Hepatocyte (in vitro differentiated cells): ENCODE measurements at regions not wholly inside any gene's neighbourhood (a gene's known extent, or its start where the extent isn't known, plus 50 kb on each side); places are given as distances from the start of the nearest gene placed in this dataset.

Source experiments
- DNase-seq: peaks from one replicate; pipeline ENCODE4 v3.0.0-alpha.2; 2016; ENCODE audit warnings: low spot score
- H2AFZ ChIP-seq: fragments of 200-600 bp; sonication (generic); 2 replicates; pipeline ENCODE4 v1.6.0; 2016; ENCODE audit warnings: antibody characterized with exemption, mild to moderate bottlenecking
- H3K27ac ChIP-seq: fragments of 200-600 bp; sonication (generic); 2 replicates; pipeline ENCODE4 v1.5.1; 2016; ENCODE audit warnings: mild to moderate bottlenecking
- H3K27me3 ChIP-seq: fragments of 200-600 bp; sonication (generic); 2 replicates; pipeline ENCODE4 v1.6.1; 2016
- H3K36me3 ChIP-seq: fragments of 200-600 bp; sonication (generic); replicated peaks from 2 replicates; pipeline ENCODE4 v1.5.1; 2016; ENCODE audit warnings: low read depth; ENCODE audit not compliant: insufficient read depth
- H3K4me1 ChIP-seq: fragments of 200-600 bp; sonication (generic); 2 replicates; pipeline ENCODE4 v1.5.1; 2016; ENCODE audit warnings: mild to moderate bottlenecking, moderate library complexity; ENCODE audit not compliant: insufficient read depth
- H3K4me2 ChIP-seq: fragments of 200-600 bp; sonication (generic); 2 replicates; pipeline ENCODE4 v1.6.0; 2016
- H3K4me3 ChIP-seq: fragments of 200-600 bp; sonication (generic); 2 replicates; pipeline ENCODE4 v1.5.1; 2016; ENCODE audit warnings: mild to moderate bottlenecking
- H3K79me2 ChIP-seq: fragments of 200-600 bp; sonication (generic); 2 replicates; pipeline ENCODE4 v1.6.0; 2017; ENCODE audit warnings: mild to moderate bottlenecking
- H3K9me2 ChIP-seq: fragments of 200-600 bp; sonication (generic); replicated peaks from 2 replicates; pipeline ENCODE4 v1.6.0; 2017; ENCODE audit warnings: mild to moderate bottlenecking; ENCODE audit not compliant: insufficient read depth
- H3K9me3 ChIP-seq: fragments of 200-600 bp; sonication (generic); 2 replicates; pipeline ENCODE4 v1.5.1; 2016; ENCODE audit warnings: low read depth, mild to moderate bottlenecking
- H4K20me1 ChIP-seq: fragments of 200-600 bp; sonication (generic); 2 replicates; pipeline ENCODE4 v1.6.0; 2016; ENCODE audit warnings: mild to moderate bottlenecking; ENCODE audit not compliant: insufficient read depth, poor library complexity, severe bottlenecking
- EZH2 ChIP-seq: fragments of 200-600 bp; sonication (generic); IDR thresholded peaks from 2 replicates; pipeline ENCODE4 v1.6.1; 2016; ENCODE audit warnings: antibody characterized with exemption, mild to moderate bottlenecking, borderline replicate concordance
- EZH2phosphoT487 ChIP-seq: fragments of 200-600 bp; sonication (generic); IDR thresholded peaks from one replicate; pipeline ENCODE4 v1.6.1; 2018; ENCODE audit warnings: antibody characterized with exemption, mild to moderate bottlenecking, low read depth, moderate library complexity; ENCODE audit not compliant: unreplicated experiment, severe bottlenecking
- WGBS: methylation state at CpG from one replicate; pipeline ENCODE4 v1.1.6; 2016; ENCODE audit warnings: low lambda C conversion rate; ENCODE audit errors: missing lambda C conversion rate; 5-methylcytosine and 5-hydroxymethylcytosine counted together
- TF ChIP-seq, protein P1 (sequence below): fragments of 200-600 bp; sonication (generic); IDR thresholded peaks from 2 replicates; pipeline ENCODE4 v1.5.1; 2016; ENCODE audit warnings: antibody characterized with exemption, mild to moderate bottlenecking; ENCODE audit not compliant: poor library complexity

- Histone ChIP-seq H3K79me2 (no peaks in the 10 kb centered on the region), H3K4me1 (no peaks in the 10 kb centered on the region), H3K36me3 (no peaks in the 10 kb centered on the region), H4K20me1 (no peaks in the 10 kb centered on the region), H3K9me3 (no peaks in the 10 kb centered on the region), H3K27ac (peak overlapping the region; percentile 58), H3K27me3 (no peaks in the 10 kb centered on the region), H3K4me3 (no peak overlapping the region), H2AFZ (no peak overlapping the region), H3K9me2 (no peaks in the 10 kb centered on the region), H3K4me2 (no peak overlapping the region)
- TF ChIP-seq EZH2phosphoT487 (no peak), EZH2 (no peak)
- TF ChIP-seq, protein P1, sequence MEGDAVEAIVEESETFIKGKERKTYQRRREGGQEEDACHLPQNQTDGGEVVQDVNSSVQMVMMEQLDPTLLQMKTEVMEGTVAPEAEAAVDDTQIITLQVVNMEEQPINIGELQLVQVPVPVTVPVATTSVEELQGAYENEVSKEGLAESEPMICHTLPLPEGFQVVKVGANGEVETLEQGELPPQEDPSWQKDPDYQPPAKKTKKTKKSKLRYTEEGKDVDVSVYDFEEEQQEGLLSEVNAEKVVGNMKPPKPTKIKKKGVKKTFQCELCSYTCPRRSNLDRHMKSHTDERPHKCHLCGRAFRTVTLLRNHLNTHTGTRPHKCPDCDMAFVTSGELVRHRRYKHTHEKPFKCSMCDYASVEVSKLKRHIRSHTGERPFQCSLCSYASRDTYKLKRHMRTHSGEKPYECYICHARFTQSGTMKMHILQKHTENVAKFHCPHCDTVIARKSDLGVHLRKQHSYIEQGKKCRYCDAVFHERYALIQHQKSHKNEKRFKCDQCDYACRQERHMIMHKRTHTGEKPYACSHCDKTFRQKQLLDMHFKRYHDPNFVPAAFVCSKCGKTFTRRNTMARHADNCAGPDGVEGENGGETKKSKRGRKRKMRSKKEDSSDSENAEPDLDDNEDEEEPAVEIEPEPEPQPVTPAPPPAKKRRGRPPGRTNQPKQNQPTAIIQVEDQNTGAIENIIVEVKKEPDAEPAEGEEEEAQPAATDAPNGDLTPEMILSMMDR = no peak
- WGBS = 92% methylated on average over 6 of the region's 6 CpGs
- no peak for DNase-seq
Measured at GRCh38 chr7:138303230-138304070, 156.6 kb upstream of the TRIM24 start.

GRCh38 chr7:138304071-138304320 is 156.1 kb upstream of the TRIM24 start:
- H2AFZ ChIP-seq = no peak overlapping the region
- no peaks in the 10 kb centered on the region for H3K4me1 ChIP-seq
- H3K9me3 ChIP-seq = no peaks in the 10 kb centered on the region
- peak; percentile 23 for DNase-seq
- TF ChIP-seq EZH2phosphoT487 (no peak), EZH2 (no peak)
- TF ChIP-seq, protein P1 = no peak
- no peak overlapping the region for H3K4me3 ChIP-seq
- 96% methylated on average over 1 of the region's 1 CpG for WGBS
- H3K27me3 ChIP-seq = no peaks in the 10 kb centered on the region
- no peaks in the 10 kb centered on the region for H3K36me3 ChIP-seq
- H4K20me1 ChIP-seq = no peaks in the 10 kb centered on the region
- H3K9me2 ChIP-seq = no peaks in the 10 kb centered on the region
- no peak overlapping the region for H3K4me2 ChIP-seq
- H3K79me2 ChIP-seq = no peaks in the 10 kb centered on the region
- H3K27ac ChIP-seq = peak overlapping the region; percentile 57

DNA sequence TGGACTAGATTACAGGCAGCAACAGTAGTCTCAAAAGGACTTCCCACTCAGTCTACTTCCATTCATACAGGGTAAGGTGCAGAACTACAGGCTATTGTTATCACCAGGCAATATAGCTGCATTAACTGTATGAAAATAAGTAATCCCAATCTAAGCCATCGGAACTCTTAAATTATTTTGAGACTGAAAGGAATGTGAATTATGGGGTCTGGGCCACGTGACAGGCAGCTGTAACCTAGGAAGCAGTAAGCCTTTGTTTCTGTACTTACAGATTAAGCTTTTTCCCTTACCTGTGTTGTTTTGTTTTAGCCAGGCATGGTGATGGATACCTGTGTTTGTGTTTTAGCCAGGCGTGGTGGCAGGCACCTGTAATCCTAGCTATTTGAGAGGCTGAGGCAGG is 152.4 kb upstream of the TRIM24 start:
- Histone ChIP-seq H3K4me1 (no peaks in the 10 kb centered on the region), H3K4me3 (no peak overlapping the region), H3K36me3 (no peaks in the 10 kb centered on the region), H3K9me3 (no peaks in the 10 kb centered on the region), H3K27ac (no peak overlapping the region), H2AFZ (no peak overlapping the region), H3K79me2 (no peaks in the 10 kb centered on the region), H3K9me2 (no peaks in the 10 kb centered on the region), H3K4me2 (no peak overlapping the region), H4K20me1 (no peaks in the 10 kb centered on the region), H3K27me3 (no peaks in the 10 kb centered on the region)
- TF ChIP-seq EZH2 (no peak), EZH2phosphoT487 (no peak)
- TF ChIP-seq, protein P1 = no peak
- 66% methylated on average over 3 of the region's 3 CpGs for WGBS
- no peak for DNase-seq
